HG03520 (cell line): ENCODE measurements at regions not wholly inside any gene's neighbourhood (a gene's known extent, or its start where the extent isn't known, plus 50 kb on each side); places are given as distances from the start of the nearest gene placed in this dataset.
"Not testable (repeated sequence)": the region's sequence is repeated elsewhere in the genome, so short reads cannot be mapped to it uniquely, and the experiment has no call there.

Source experiments
- ATAC-seq: cut with Tn5 transposase; IDR thresholded peaks from one replicate; pipeline ENCODE4 v1.9.1; 2021; ENCODE audit warnings: mild to moderate bottlenecking, moderate library complexity; ENCODE audit not compliant: unreplicated experiment

DNA sequence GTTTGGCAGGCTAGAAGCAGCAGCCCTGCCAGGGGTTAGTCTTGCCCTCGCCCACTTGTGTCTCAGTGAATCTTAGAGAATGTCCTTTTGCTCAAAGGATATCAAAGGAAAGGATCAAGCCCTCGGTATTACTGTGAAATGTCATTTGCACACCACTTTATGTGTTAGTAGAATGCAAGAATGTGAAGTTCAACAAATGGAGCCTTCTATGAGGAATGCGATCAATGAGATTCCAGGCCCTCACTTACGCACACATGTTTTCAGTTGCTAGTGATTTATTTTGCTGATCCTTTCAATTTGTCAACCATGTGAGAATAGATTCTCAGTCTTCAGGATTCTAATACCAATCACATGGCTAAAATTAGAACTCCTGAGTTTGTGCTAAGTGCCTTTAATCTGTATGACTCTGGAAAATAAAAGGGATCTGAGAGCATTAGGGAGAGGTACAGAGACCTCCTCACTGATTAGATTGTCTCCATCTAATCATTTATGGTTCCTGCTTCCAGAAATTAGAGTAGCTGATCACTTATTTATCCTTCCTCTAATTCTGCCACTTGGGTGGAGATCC is 123.0 kb upstream of the SP4 start:
- no peak for ATAC-seq

DNA sequence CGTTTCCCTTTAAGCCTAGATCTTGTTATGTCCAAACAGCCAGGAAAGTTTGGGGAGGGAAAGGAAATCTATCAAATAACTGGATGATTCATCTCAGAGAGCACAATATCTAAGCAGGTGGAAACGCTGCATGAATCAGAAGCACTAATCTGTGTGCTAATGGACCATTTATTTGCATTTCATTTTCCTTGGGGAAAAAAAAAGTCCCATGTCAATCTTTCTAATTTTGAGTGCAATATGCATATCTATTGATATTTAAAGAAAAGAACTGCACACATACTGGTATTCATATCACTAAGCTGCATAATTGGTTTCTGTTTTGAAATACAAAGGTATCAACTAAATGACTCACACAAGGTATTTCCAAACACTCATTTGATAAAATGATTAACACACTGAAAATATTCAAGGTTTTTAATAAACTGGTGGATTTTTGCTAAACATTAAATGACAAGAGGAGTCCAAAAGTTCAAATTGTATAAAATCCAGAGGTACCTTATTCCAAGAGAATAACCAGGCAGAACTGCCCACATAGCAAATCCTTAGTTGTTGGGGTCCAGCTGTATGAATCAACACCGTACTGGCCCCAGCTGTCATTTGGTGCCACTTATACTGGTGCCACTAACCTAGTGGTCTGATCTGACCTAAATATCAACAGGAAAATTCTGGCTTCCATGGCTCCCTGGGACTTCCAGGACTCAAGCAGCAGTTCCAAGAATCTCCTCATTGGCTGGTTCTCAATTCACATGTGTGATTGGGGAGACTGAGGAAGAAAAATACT is 122.2 kb upstream of the SP4 start:
- ATAC-seq = no peak

- ATAC-seq = no peak
Measured at GRCh38 chr7:21314954-21315353, 112.9 kb upstream of the SP4 start.

- ATAC-seq = no peak
Measured at GRCh38 chr7:21317966-21318915, 109.6 kb upstream of the SP4 start.

DNA sequence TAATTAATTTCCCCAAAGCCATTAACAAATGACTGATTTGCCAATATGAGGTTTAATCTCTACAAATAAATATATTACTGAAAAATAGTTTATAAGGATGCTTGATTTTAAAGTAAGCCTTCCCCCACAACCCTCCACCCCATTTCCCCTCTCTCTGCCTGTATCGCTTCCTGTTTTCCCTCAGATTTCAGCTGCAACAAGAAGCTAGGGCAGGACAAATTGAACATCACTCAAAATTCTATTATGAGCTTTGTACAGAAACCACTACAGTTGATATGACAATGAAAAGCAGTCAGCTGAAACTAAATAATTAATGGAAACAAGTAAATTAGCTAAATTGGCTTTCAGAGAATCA is 109.0 kb upstream of the SP4 start:
- no peak for ATAC-seq

DNA sequence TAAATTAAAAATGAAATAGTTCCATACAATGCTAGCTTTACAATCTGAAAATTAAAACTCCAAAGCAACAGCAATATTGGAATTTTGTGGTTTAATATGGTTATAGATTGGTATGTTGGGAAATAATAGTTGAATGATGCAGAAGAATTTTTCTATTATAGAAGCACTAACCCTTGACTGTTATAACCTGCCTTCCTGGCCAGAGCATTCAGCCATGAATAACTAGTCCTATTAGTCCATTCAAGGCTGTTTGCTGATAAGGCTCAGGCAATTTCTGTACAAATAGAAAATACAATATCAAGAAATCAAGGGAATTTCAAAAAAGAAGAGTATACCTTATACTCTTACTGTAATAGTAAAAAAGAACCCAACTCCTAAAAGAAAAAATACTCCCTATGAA is 101.6 kb upstream of the SP4 start:
- ATAC-seq = no peak

GRCh38 chr7:21326921-21327320 is 101.0 kb upstream of the SP4 start:
- ATAC-seq = no peak

GRCh38 chr7:21327422-21328409 is 100.2 kb upstream of the SP4 start:
- no peak for ATAC-seq

GRCh38 chr7:21330462-21331178 is 97.3 kb upstream of the SP4 start:
- ATAC-seq = no peak

DNA sequence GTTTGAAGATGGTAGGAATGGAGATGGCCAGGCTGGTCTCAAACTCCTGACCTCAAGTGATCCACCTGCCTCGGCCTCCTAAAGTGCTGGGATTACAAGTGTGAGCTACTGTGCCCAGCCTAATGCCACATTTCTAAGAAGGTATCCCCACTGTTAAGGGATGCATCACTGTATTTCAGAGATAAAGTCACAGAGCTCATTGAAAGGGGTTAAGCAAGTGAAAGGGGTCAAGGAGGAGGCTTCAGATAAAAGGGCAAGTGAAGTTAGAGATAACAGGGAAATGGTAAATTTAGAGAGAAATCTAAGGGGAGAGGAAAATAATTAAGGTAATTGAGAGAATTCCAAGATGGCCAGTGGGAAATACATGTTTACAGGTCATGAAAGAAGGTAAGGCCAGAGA is 93.0 kb upstream of the SP4 start:
- no peak for ATAC-seq

DNA sequence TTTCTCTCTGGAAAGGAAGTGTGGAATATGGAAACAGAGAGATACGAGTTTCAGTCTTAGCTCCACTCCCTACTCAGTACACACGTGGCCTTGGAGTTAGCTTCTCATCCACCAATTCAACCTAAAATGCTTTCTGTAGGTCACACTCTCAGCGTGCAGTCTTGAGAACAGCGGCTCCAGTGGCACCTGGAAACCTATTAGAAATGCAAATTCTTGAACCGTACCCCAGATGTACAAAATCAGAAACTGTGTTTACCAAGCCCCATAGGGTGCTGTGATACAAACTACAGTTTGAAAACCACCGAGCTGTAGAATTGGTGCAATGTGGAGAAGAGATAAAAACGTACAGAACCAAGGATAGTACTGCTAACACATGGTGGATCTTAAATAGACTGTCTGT is 91.1 kb upstream of the SP4 start:
- no peak for ATAC-seq

DNA sequence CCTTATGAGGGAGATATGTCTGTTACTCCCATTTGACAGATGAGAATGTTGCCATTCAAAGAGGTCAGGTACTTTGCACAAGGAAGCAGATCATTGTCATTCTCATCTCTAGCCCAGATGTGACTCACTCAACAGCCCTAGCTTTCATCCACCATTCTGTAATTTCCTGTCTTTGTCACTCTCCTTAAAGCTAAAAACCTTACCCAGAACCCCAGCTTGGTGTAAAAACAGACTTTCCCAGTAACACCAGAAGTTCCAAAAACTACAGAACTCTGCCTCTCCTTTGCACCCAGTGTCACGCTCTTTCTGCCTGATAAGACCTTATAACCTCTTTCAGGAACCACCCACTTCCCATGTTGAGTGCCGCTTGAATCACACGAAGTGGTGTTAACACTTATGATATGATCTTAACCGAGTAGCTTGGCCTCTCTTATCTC is 89.1 kb upstream of the SP4 start:
- ATAC-seq = peak; percentile 50

DNA sequence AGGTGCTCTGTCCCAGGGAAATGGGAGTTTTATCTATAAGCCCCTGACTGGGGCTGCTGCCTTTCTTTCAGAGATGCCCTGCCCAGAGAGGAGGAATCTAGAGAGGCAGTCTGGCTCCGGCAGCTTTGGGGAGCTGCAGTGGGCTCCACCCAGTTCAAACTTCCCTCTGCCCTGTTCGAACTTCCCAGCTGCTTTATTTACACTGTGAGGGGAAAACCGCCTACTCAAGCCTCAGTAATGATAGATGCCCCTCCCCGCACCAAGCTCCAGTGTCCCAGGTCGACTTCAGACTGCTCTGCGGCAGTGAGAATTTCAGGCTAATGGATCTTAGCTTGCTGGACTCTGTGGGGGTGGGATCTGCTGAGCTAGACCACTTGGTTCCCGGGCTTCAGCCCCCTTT is 83.0 kb upstream of the SP4 start:
- not testable (repeated sequence) for ATAC-seq

DNA sequence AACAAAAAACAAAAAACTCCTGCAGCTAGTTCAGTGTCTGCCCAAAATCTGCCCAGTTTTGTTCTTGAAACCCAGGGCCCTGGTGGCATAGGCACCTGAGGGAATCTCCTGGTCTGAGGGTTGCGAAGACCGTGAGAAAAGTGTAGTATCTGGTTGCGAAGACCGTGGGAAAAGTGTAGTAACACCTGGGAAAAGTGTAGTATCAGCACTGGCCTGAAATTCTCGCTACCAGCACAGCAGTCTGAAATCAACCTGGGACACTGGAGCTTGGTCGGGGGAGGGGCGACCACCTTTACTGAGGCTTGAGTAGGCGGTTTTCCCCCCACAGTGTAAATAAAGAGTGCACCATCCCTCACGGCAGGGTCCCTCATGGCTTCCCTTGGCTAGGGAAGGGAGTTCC is 82.5 kb upstream of the SP4 start:
- ATAC-seq = no peak

DNA sequence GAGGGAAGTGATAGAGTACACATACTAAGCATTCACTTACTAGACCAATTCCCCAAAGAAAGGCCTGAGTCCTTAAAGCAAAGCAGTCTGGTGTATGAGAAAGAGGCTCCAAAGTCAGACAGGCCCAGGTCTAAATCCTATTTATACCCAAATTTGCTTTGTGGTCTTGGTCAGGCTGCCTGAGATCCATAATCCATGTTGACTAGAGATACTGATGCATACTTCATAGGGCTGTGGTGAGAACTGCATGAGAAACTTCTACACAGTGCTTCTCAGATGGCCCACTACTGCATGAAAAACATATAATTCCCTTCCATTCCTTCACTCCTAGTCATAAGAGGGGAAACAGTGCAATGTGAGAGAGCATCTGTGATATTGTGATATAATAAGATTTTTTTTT is 81.6 kb upstream of the SP4 start:
- no peak for ATAC-seq

GRCh38 chr7:21352540-21353387 is 75.1 kb upstream of the SP4 start:
- peak; percentile 80 for ATAC-seq

GRCh38 chr7:21353388-21353780 is 74.5 kb upstream of the SP4 start:
- ATAC-seq = no peak

- no peak for ATAC-seq
Measured at GRCh38 chr7:21354284-21354683, 73.6 kb upstream of the SP4 start.

DNA sequence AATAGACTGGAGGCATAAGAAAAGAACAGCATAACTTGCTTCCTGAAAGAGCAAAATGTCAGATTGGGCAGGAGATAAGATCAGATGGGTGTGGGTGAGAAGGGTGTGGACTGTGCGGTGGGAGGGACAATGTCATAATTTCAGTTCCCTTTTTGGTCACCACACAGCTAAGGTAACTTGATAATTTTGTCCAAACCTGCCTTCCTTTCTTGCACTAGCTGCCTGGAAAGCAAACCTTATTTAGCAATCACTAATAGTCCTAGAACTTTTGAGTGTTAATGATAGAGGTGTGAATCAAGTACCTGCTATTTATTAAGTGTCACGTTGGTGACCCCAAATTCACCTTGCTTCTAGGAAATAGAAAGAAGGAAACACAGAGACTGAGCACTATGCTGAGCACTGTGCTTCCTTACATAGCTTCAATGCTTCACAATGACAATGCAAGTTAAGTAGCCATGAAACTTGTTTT is 72.4 kb upstream of the SP4 start:
- ATAC-seq = peak; percentile 81
